HG03460 (cell line): ENCODE measurements at regions not wholly inside any gene's neighbourhood (a gene's known extent, or its start where the extent isn't known, plus 50 kb on each side); places are given as distances from the start of the nearest gene placed in this dataset.

ENCODE experiments used
- ATAC-seq: cut with Tn5 transposase; IDR thresholded peaks from one replicate; pipeline ENCODE4 v1.9.1; 2021; ENCODE audit not compliant: unreplicated experiment

DNA sequence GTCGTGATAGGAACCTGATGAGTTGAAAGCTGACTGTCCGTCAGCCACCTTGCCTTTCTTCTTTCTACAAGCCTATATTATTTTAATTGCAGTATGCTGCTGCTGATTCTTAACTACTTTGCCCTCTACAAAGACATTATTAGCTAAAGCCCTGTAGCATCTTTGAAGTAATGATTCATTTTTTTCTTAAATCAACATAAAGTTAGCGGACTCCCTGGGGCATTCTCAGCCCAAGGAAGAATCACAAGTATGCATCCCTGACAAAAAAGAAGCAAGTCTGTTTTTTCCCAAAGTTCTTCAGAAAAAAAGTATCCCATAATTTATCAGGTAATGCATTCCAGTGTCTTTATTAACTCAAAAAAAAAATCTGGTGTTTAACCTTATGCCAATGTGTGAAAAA, 69.5 kb upstream of the TAS2R1 start:
- ATAC-seq, result no peak

GRCh38 chr5:9698841-9699240, 68.7 kb upstream of the TAS2R1 start:
- ATAC-seq, result no peak

GRCh38 chr5:9698125-9698826, 68.1 kb upstream of the TAS2R1 start:
- no peak for ATAC-seq

- ATAC-seq, result no peak
These were observed 62.4 kb upstream of the TAS2R1 start for GRCh38 chr5:9692576-9692975.

- ATAC-seq, result no peak
These were observed 61.1 kb upstream of the TAS2R1 start for GRCh38 chr5:9691261-9691660.

DNA sequence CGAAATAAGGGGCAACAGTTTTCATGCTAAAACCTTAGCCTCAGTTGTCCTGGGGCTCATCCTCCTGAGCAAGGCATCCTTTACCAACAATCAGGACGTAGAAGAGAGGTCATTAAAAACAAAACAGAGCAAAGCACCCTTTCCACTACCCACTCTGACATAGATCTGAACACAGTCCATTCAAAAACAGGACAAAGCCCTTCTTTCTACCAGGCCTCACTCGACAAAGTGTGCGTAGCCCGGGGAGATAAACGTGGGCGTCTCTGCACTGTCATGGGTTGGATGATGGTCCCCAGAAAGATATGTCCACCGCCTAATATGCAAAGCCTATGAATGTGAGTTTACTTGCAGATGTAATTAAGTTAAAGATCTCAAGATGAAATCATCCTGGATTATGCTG, 60.6 kb upstream of the TAS2R1 start:
- no peak for ATAC-seq

- no peak for ATAC-seq
These were observed 56.1 kb upstream of the TAS2R1 start for GRCh38 chr5:9686216-9686615.

DNA sequence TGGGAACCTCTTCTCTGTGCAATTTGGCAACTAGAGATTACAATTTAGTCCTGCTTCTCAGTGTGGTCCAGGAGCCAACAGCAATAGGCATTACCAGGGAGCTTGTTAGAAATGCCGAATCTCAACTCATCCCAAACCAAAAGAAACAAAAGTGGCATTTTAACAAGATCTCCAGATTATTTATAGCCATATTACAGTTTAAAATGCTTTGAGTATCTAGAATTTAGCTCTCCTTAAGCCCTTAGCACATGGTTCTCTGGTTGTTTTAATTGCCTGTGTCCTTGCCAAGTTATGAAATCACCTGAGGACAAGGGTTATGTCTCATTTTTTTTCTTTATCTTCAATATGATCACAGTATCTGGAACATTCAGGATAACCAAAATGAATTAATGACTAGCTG, 51.6 kb upstream of the TAS2R1 start:
- ATAC-seq, result no peak
